ENCODE measurements at regions not wholly inside any gene's neighbourhood (a gene's known extent, or its start where the extent isn't known, plus 50 kb on each side); places are given as distances from the start of the nearest gene placed in this dataset.

GRCh38 chr1:80453775-80454174, 1347.0 kb upstream of the ADGRL2 start:
- Histone ChIP-seq H3K36me3 (ENCODE audit: control insufficient read depth, insufficient read depth, low read length) (no peaks in the 10 kb centered on the region), H3K4me3 (ENCODE audit: low read depth in 2 of 2, low read length in 2 of 2) (no peak overlapping the region), H3K4me1 (ENCODE audit: control insufficient read depth, insufficient read depth, low read length) (no peaks in the 10 kb centered on the region), H3K9me3 (ENCODE audit: control insufficient read depth, insufficient read depth, low read depth, low read length) (no peaks in the 10 kb centered on the region), H3K27ac (ENCODE audit: low read length) (no peak overlapping the region), H3K27me3 (ENCODE audit: control insufficient read depth, insufficient read depth, low read length) (no peaks in the 10 kb centered on the region)
- ChIA-PET POLR2A (no interaction called here), CTCF (no interaction called here)
- in situ Hi-C loops (cut with HindIII; ENCODE audit: low pct_unique_long_range_greater_than_20kb, low sequenced_read_pairs): no loop called here
- DNase-seq (ENCODE audit: low read depth, low spot score): no peak
- intact Hi-C loops (cut with micrococcal nuclease; ENCODE audit: unreplicated experiment): no loop called here
- no TSS peak for BruUV-seq (replicated peaks)
- TF ChIP-seq CTCF (IDR thresholded peaks at IDR 0.05) (no peak), TCF7L2 (IDR thresholded peaks at IDR 0.05; ENCODE audit: low read depth, low read length) (no peak), POLR2AphosphoS5 (IDR thresholded peaks at IDR 0.05; ENCODE audit: low read depth, low read length) (no peak), SIN3A (IDR thresholded peaks at IDR 0.05; ENCODE audit: borderline replicate concordance, insufficient read depth, low read depth, low read length) (no peak)
- TF ChIP-seq, protein P1, sequence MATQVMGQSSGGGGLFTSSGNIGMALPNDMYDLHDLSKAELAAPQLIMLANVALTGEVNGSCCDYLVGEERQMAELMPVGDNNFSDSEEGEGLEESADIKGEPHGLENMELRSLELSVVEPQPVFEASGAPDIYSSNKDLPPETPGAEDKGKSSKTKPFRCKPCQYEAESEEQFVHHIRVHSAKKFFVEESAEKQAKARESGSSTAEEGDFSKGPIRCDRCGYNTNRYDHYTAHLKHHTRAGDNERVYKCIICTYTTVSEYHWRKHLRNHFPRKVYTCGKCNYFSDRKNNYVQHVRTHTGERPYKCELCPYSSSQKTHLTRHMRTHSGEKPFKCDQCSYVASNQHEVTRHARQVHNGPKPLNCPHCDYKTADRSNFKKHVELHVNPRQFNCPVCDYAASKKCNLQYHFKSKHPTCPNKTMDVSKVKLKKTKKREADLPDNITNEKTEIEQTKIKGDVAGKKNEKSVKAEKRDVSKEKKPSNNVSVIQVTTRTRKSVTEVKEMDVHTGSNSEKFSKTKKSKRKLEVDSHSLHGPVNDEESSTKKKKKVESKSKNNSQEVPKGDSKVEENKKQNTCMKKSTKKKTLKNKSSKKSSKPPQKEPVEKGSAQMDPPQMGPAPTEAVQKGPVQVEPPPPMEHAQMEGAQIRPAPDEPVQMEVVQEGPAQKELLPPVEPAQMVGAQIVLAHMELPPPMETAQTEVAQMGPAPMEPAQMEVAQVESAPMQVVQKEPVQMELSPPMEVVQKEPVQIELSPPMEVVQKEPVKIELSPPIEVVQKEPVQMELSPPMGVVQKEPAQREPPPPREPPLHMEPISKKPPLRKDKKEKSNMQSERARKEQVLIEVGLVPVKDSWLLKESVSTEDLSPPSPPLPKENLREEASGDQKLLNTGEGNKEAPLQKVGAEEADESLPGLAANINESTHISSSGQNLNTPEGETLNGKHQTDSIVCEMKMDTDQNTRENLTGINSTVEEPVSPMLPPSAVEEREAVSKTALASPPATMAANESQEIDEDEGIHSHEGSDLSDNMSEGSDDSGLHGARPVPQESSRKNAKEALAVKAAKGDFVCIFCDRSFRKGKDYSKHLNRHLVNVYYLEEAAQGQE (IDR thresholded peaks at IDR 0.05; ENCODE audit: insufficient read depth in 1 of 2, low read depth in 2 of 2, low read length in 1 of 2): no peak
- ATAC-seq: no peak

GRCh38 chr1:80450711-80451110, 1350.0 kb upstream of the ADGRL2 start:
- TF ChIP-seq CTCF (IDR thresholded peaks at IDR 0.05) (no peak), SIN3A (IDR thresholded peaks at IDR 0.05; ENCODE audit: borderline replicate concordance, insufficient read depth, low read depth, low read length) (no peak), TCF7L2 (IDR thresholded peaks at IDR 0.05; ENCODE audit: low read depth, low read length) (no peak), POLR2AphosphoS5 (IDR thresholded peaks at IDR 0.05; ENCODE audit: low read depth, low read length) (no peak)
- TF ChIP-seq, protein P1 (IDR thresholded peaks at IDR 0.05; ENCODE audit: insufficient read depth in 1 of 2, low read depth in 2 of 2, low read length in 1 of 2): no peak
- H3K4me1 ChIP-seq (ENCODE audit: control insufficient read depth, insufficient read depth, low read length): no peaks in the 10 kb centered on the region
- H3K36me3 ChIP-seq (ENCODE audit: control insufficient read depth, insufficient read depth, low read length): no peaks in the 10 kb centered on the region
- DNase-seq (ENCODE audit: low read depth, low spot score) (no peak), ATAC-seq (no peak)
- BruUV-seq (replicated peaks): no TSS peak
- no peaks in the 10 kb centered on the region for H3K9me3 ChIP-seq (ENCODE audit: control insufficient read depth, insufficient read depth, low read depth, low read length)
- ChIA-PET POLR2A (no interaction called here), CTCF (no interaction called here)
- no peak overlapping the region for H3K27ac ChIP-seq (ENCODE audit: low read length)
- in situ Hi-C loops (cut with HindIII; ENCODE audit: low pct_unique_long_range_greater_than_20kb, low sequenced_read_pairs): no loop called here
- no peak overlapping the region for H3K4me3 ChIP-seq (ENCODE audit: low read depth in 2 of 2, low read length in 2 of 2)
- H3K27me3 ChIP-seq (ENCODE audit: control insufficient read depth, insufficient read depth, low read length): no peaks in the 10 kb centered on the region
- intact Hi-C loops (cut with micrococcal nuclease; ENCODE audit: unreplicated experiment): no loop called here

Measured in Panc1 (cell line).